Gastroesophageal sphincter (tissue), 3 donors: ENCODE measurements at regions not wholly inside any gene's neighbourhood (a gene's known extent, or its start where the extent isn't known, plus 50 kb on each side); places are given as distances from the start of the nearest gene placed in this dataset.

Experiments
- CTCF ChIP-seq, 4 experiments: fragments of 200-600 bp in 2 of 4; fragments of 450-650 bp in 2 of 4; sonication (generic) in 1 of 4; IDR thresholded peaks; one replicate each; pipeline ENCODE4 v1.5.1; 2017 to 2019; ENCODE audit warnings: antibody characterized with exemption in 4 of 4, mild to moderate bottlenecking in 2 of 4, moderate library complexity in 2 of 4
- EP300 ChIP-seq: sonication (generic); formaldehyde crosslinking; IDR thresholded peaks from one replicate; pipeline ENCODE4 v1.6.1; 2017; ENCODE audit warnings: antibody characterized with exemption, mild to moderate bottlenecking
- POLR2A ChIP-seq, 2 donors: fragments of 450-650 bp; IDR thresholded peaks; one replicate each; pipeline ENCODE4 v1.6.1; 2017; ENCODE audit warnings: antibody characterized with exemption in 2 of 2, mild to moderate bottlenecking in 2 of 2, moderate library complexity in 1 of 2
- POLR2AphosphoS5 ChIP-seq: sonication (generic); formaldehyde crosslinking; IDR thresholded peaks from one replicate; pipeline ENCODE4 v1.6.1; 2017; ENCODE audit warnings: antibody characterized with exemption

GRCh38 chr15:70379134-70379533 lies 281.4 kb upstream of the TLE3 start:
- TF ChIP-seq CTCF (IDR thresholded peaks at IDR 0.05) (no peak), POLR2A (IDR thresholded peaks at IDR 0.05) (no peak), POLR2AphosphoS5 (no peak), EP300 (no peak)
